ENCODE measurements at regions not wholly inside any gene's neighbourhood (a gene's known extent, or its start where the extent isn't known, plus 50 kb on each side); places are given as distances from the start of the nearest gene placed in this dataset.
"Not testable (repeated sequence)": the region's sequence is repeated elsewhere in the genome, so short reads cannot be mapped to it uniquely, and the experiment has no call there.

GRCh38 chr4:110411574-110412011 lies 64.4 kb upstream of the ENPEP start:
- H4K20me1 ChIP-seq (ENCODE audit: insufficient read depth): no peaks in the 10 kb centered on the region
- H3K4me2 ChIP-seq (ENCODE audit: low read length): no peak overlapping the region
- no peaks in the 10 kb centered on the region for H3K9me2 ChIP-seq (ENCODE audit: insufficient read depth, low read length)
- H3K9ac ChIP-seq (ENCODE audit: low read length): no peak overlapping the region
- no peaks in the 10 kb centered on the region for H3K9me3 ChIP-seq (ENCODE audit: low read length)
- no peaks in the 10 kb centered on the region for H3K27me3 ChIP-seq (ENCODE audit: insufficient read depth, low read depth, low read length)
- H3K79me2 ChIP-seq (replicated peaks; ENCODE audit: insufficient read depth, low read length): no peaks in the 10 kb centered on the region
- TF ChIP-seq MXI1 (conservative IDR thresholded peaks at IDR 0.05; ENCODE audit: poor library complexity, severe bottlenecking) (no peak), SMC3 (conservative IDR thresholded peaks at IDR 0.05; ENCODE audit: poor library complexity) (no peak), CTCF (IDR thresholded peaks at IDR 0.05; ENCODE audit: poor library complexity, severe bottlenecking) (no peak), EZH2 (IDR thresholded peaks at IDR 0.05; ENCODE audit: borderline replicate concordance, insufficient read depth, low read length, poor library complexity, severe bottlenecking) (no peak)
- H3F3A ChIP-seq (ENCODE audit: insufficient read depth, low read length, poor library complexity, severe bottlenecking): no peaks in the 10 kb centered on the region
- H3K27ac ChIP-seq (ENCODE audit: low read length): no peak overlapping the region
- H2AFZ ChIP-seq (ENCODE audit: low read depth, low read length): no peak overlapping the region
- H3K4me3 ChIP-seq (ENCODE audit: low read length): no peak overlapping the region
- no peaks in the 10 kb centered on the region for H3K36me3 ChIP-seq (ENCODE audit: insufficient read depth, low read length)

- H3K27ac ChIP-seq (ENCODE audit: low read length); H3K9me2 ChIP-seq (ENCODE audit: insufficient read depth, low read length); H2AFZ ChIP-seq (ENCODE audit: low read depth, low read length); H3K4me2 ChIP-seq (ENCODE audit: low read length); H3F3A ChIP-seq (ENCODE audit: insufficient read depth, low read length, poor library complexity, severe bottlenecking); H3K79me2 ChIP-seq (replicated peaks; ENCODE audit: insufficient read depth, low read length); H3K9me3 ChIP-seq (ENCODE audit: low read length); H3K9ac ChIP-seq (ENCODE audit: low read length); H3K4me3 ChIP-seq (ENCODE audit: low read length); H3K36me3 ChIP-seq (ENCODE audit: insufficient read depth, low read length); H4K20me1 ChIP-seq (ENCODE audit: insufficient read depth); H3K27me3 ChIP-seq (ENCODE audit: insufficient read depth, low read depth, low read length): not testable (repeated sequence)
These were observed 64.9 kb upstream of the ENPEP start for GRCh38 chr4:110410853-110411573.

GRCh38 chr4:110400086-110400485 lies 75.9 kb upstream of the ENPEP start:
- Histone ChIP-seq H3K4me2 (ENCODE audit: low read length) (no peak overlapping the region), H2AFZ (ENCODE audit: low read depth, low read length) (no peak overlapping the region), H3K27ac (ENCODE audit: low read length) (no peak overlapping the region), H3K9me2 (ENCODE audit: insufficient read depth, low read length) (no peaks in the 10 kb centered on the region), H3K9ac (ENCODE audit: low read length) (no peak overlapping the region), H4K20me1 (ENCODE audit: insufficient read depth) (no peaks in the 10 kb centered on the region), H3K9me3 (ENCODE audit: low read length) (no peaks in the 10 kb centered on the region), H3K4me3 (ENCODE audit: low read length) (no peak overlapping the region), H3K36me3 (ENCODE audit: insufficient read depth, low read length) (no peaks in the 10 kb centered on the region), H3K27me3 (ENCODE audit: insufficient read depth, low read depth, low read length) (no peaks in the 10 kb centered on the region), H3K79me2 (replicated peaks; ENCODE audit: insufficient read depth, low read length) (no peaks in the 10 kb centered on the region), H3F3A (ENCODE audit: insufficient read depth, low read length, poor library complexity, severe bottlenecking) (no peaks in the 10 kb centered on the region)
- TF ChIP-seq RAD21 (conservative IDR thresholded peaks at IDR 0.05) (no peak), CTCF (IDR thresholded peaks at IDR 0.05; ENCODE audit: poor library complexity, severe bottlenecking) (no peak), SMC3 (conservative IDR thresholded peaks at IDR 0.05; ENCODE audit: poor library complexity) (no peak)

GRCh38 chr4:110399046-110399445 lies 76.9 kb upstream of the ENPEP start:
- not testable (repeated sequence) for H3K9ac ChIP-seq (ENCODE audit: low read length); H3K27me3 ChIP-seq (ENCODE audit: insufficient read depth, low read depth, low read length); H3K79me2 ChIP-seq (replicated peaks; ENCODE audit: insufficient read depth, low read length); H3K4me2 ChIP-seq (ENCODE audit: low read length); H2AFZ ChIP-seq (ENCODE audit: low read depth, low read length); H3K36me3 ChIP-seq (ENCODE audit: insufficient read depth, low read length); H3K9me2 ChIP-seq (ENCODE audit: insufficient read depth, low read length); H3F3A ChIP-seq (ENCODE audit: insufficient read depth, low read length, poor library complexity, severe bottlenecking); H4K20me1 ChIP-seq (ENCODE audit: insufficient read depth); H3K27ac ChIP-seq (ENCODE audit: low read length); H3K4me3 ChIP-seq (ENCODE audit: low read length); H3K9me3 ChIP-seq (ENCODE audit: low read length)

Data from neural cell (in vitro differentiated cells).